HCT116 (cell line): ENCODE measurements at regions not wholly inside any gene's neighbourhood (a gene's known extent, or its start where the extent isn't known, plus 50 kb on each side); places are given as distances from the start of the nearest gene placed in this dataset.
A peak's percentile ranks its signal among the peaks of the same experiment; 100 is the strongest.

Source experiments
- ATAC-seq: fragments of 200-7000 bp; cut with Tn5 transposase; 2 replicates; pipeline ENCODE4 v1.9.1; 2020; ENCODE audit warnings: mild to moderate bottlenecking, moderate library complexity
- BruUV-seq: library from RNA; stranded (reverse); fragments of 400-500 nt; replicated peaks from 2 replicates; lab custom pipeline; 2021; lab: Mats Ljungman, UMichigan
- CTCF ChIA-PET: fragments of 300-600 bp; sonication (Branson Sonifier 250); formaldehyde crosslinking; loops from one replicate; lab custom pipeline; 2021; ENCODE audit warnings: antibody characterized with exemption; lab: Charles Lee
- POLR2A ChIA-PET: fragments of 300-600, 350-600 bp; sonication (Branson Sonifier 250); formaldehyde crosslinking; loops from one replicate; lab custom pipeline; 2021; ENCODE audit warnings: antibody characterized with exemption; lab: Charles Lee
- RAD21 ChIA-PET, 2 experiments: fragments of 300-600 bp; sonication (Branson Sonifier 250); formaldehyde crosslinking; loops; one replicate each; lab custom pipeline; 2023; ENCODE audit warnings: low total read pairs in 2 of 2; ENCODE audit not compliant: uncharacterized antibody in 2 of 2, unreplicated experiment in 2 of 2, low non-redundant PET in 1 of 2; lab: Charles Lee
- DNase-seq: peaks from one replicate; pipeline ENCODE4 v3.0.0-alpha.2; 2010; ENCODE audit warnings: low read depth, low spot score
- H2AFZ ChIP-seq: fragments of 200-600 bp; shearing (Covaris generic), sonication (generic); 2 replicates; pipeline ENCODE4 v1.6.1; 2017; ENCODE audit warnings: low read depth, mixed run types, mixed read lengths, antibody characterized with exemption, low read length; ENCODE audit not compliant: poor library complexity, severe bottlenecking
- H3K27ac ChIP-seq: 2 replicates; pipeline ENCODE4 v1.5.1; 2012; ENCODE audit warnings: low read depth, low read length
- H3K27me3 ChIP-seq: fragments of 200-600 bp; sonication (generic); 2 replicates; pipeline ENCODE4 v1.6.1; 2016; ENCODE audit warnings: mixed run types, low read length, mixed read lengths; ENCODE audit not compliant: insufficient read depth
- H3K36me3 ChIP-seq, 2 experiments: fragments of 200-500 bp in 1 of 2; fragments of 200-600 bp in 1 of 2; sonication (Bioruptor generic) in 1 of 2; sonication (generic) in 1 of 2; 2 replicates each; pipeline versions ENCODE4 v1.5.1 to v1.6.1; 2014 to 2016; ENCODE audit warnings: low read length in 2 of 2, inconsistent platforms in 1 of 2, mixed read lengths in 1 of 2, mixed run types in 1 of 2; ENCODE audit not compliant: insufficient read depth in 2 of 2, control insufficient read depth in 1 of 2
- H3K4me1 ChIP-seq, 2 experiments: fragments of 200-600 bp in 1 of 2; sonication (generic) in 1 of 2; 2 replicates each; pipeline versions ENCODE4 v1.5.1 to v1.6.1; 2012 to 2017; ENCODE audit warnings: low read length in 2 of 2, inconsistent platforms in 1 of 2, mild to moderate bottlenecking in 1 of 2, mixed read lengths in 1 of 2, mixed run types in 1 of 2, moderate library complexity in 1 of 2; ENCODE audit not compliant: insufficient read depth in 2 of 2, control insufficient read depth in 1 of 2
- H3K4me2 ChIP-seq: fragments of 200-600 bp; sonication (generic); 2 replicates; pipeline ENCODE4 v1.6.1; 2017; ENCODE audit warnings: mixed run types, low read length, mixed read lengths
- H3K4me3 ChIP-seq, 2 experiments: fragments of 200-600 bp in 1 of 2; sonication (generic) in 1 of 2; replicated peaks in 1 of 2; 2 replicates each; pipeline ENCODE4 v1.5.1; 2011 to 2016; ENCODE audit warnings: low read length in 2 of 2, control low read depth in 1 of 2, low read depth in 1 of 2, mild to moderate bottlenecking in 1 of 2, mixed read lengths in 1 of 2, mixed run types in 1 of 2
- H3K79me2 ChIP-seq: fragments of 200-600 bp; sonication (generic); 2 replicates; pipeline ENCODE4 v1.6.1; 2017; ENCODE audit warnings: mild to moderate bottlenecking, mixed run types, low read length, moderate library complexity, mixed read lengths; ENCODE audit not compliant: insufficient read depth
- H3K9ac ChIP-seq: fragments of 200-600 bp; sonication (generic); 2 replicates; pipeline ENCODE4 v1.6.1; 2016; ENCODE audit warnings: low read length, mixed read lengths
- H3K9me2 ChIP-seq: fragments of 200-600 bp; sonication (generic), shearing (Covaris generic); 2 replicates; pipeline ENCODE4 v1.6.1; 2017; ENCODE audit warnings: mixed run types, mild to moderate bottlenecking, moderate library complexity; ENCODE audit not compliant: insufficient read depth
- H3K9me3 ChIP-seq, 2 experiments: fragments of 200-500 bp in 1 of 2; fragments of 200-600 bp in 1 of 2; sonication (Bioruptor generic) in 1 of 2; sonication (generic) in 1 of 2; 2 replicates each; pipeline ENCODE4 v1.6.1; 2014 to 2017; ENCODE audit warnings: low read length in 2 of 2, mixed read lengths in 2 of 2, inconsistent platforms in 1 of 2, low read depth in 1 of 2, mild to moderate bottlenecking in 1 of 2, mixed run types in 1 of 2, moderate library complexity in 1 of 2; ENCODE audit not compliant: control insufficient read depth in 1 of 2, insufficient read depth in 1 of 2
- H4K20me1 ChIP-seq: fragments of 200-600 bp; sonication (generic), shearing (Covaris generic); 2 replicates; pipeline ENCODE4 v1.6.1; 2017; ENCODE audit warnings: mixed run types, mild to moderate bottlenecking, moderate library complexity; ENCODE audit not compliant: insufficient read depth
- EZH2 ChIP-seq: fragments of 200-600 bp; sonication (generic); IDR thresholded peaks from 2 replicates; pipeline ENCODE4 v1.6.1; 2017; ENCODE audit warnings: antibody characterized with exemption, mixed run types
- FOSL1 ChIP-seq: IDR thresholded peaks from 2 replicates; pipeline ENCODE4 v1.6.1; 2012; ENCODE audit warnings: low read depth
- JUND ChIP-seq: IDR thresholded peaks from 2 replicates; pipeline ENCODE4 v1.6.1; 2012
- POLR2A ChIP-seq: IDR thresholded peaks from 2 replicates; pipeline ENCODE4 v1.7.0; 2011; ENCODE audit warnings: borderline replicate concordance; ENCODE audit not compliant: insufficient read depth, insufficient read length; ENCODE audit errors: extremely low read depth
- POLR2AphosphoS5 ChIP-seq: IDR thresholded peaks from 2 replicates; pipeline ENCODE4 v1.6.1; 2011; ENCODE audit warnings: mild to moderate bottlenecking, low read depth, low read length, moderate library complexity
- SIN3A ChIP-seq: IDR thresholded peaks from 2 replicates; pipeline ENCODE4 v1.6.1; 2012; ENCODE audit warnings: low read depth
- SRF ChIP-seq: IDR thresholded peaks from 2 replicates; pipeline ENCODE4 v1.6.1; 2012; ENCODE audit warnings: low read depth
- TCF7L2 ChIP-seq: IDR thresholded peaks from 2 replicates; pipeline ENCODE4 v1.7.0; 2011; ENCODE audit warnings: borderline replicate concordance, inconsistent platforms; ENCODE audit not compliant: insufficient read depth, insufficient read length; ENCODE audit errors: extremely low read depth
- YY1 ChIP-seq: IDR thresholded peaks from 2 replicates; pipeline ENCODE4 v1.6.1; 2011; ENCODE audit warnings: low read length, low read depth, moderate library complexity, mild to moderate bottlenecking; ENCODE audit not compliant: insufficient replicate concordance; ENCODE audit errors: extremely low read depth
- intact Hi-C: fragments of 100-400 bp; cut with micrococcal nuclease; formaldehyde crosslinking; loops from 2 replicates; pipeline ENCODE4 v1.10.0; 2022
- TF ChIP-seq, protein P1 (sequence below): IDR thresholded peaks from 2 replicates; pipeline ENCODE4 v1.6.1; 2012
- TF ChIP-seq, protein P2 (sequence below), 3 experiments: fragments of 200-600 bp in 1 of 3; sonication (generic) in 1 of 3; IDR thresholded peaks in 2 of 3; conservative IDR thresholded peaks in 1 of 3; 2 replicates each; pipeline ENCODE4 v1.5.1; 2012 to 2017; ENCODE audit warnings: low read depth in 2 of 3, low read length in 2 of 3, antibody characterized with exemption in 1 of 3, borderline replicate concordance in 1 of 3, control low read depth in 1 of 3, mild to moderate bottlenecking in 1 of 3, mixed read lengths in 1 of 3, mixed run types in 1 of 3, moderate library complexity in 1 of 3; ENCODE audit not compliant: insufficient read depth in 1 of 3
- TF ChIP-seq, protein P3 (sequence below): IDR thresholded peaks from 2 replicates; pipeline ENCODE4 v1.6.1; 2011; ENCODE audit warnings: mild to moderate bottlenecking, low read length, moderate library complexity; ENCODE audit not compliant: insufficient replicate concordance; ENCODE audit errors: extremely low read depth
- TF ChIP-seq, protein P4 (sequence below): IDR thresholded peaks from 2 replicates; pipeline ENCODE4 v1.6.1; 2012

DNA sequence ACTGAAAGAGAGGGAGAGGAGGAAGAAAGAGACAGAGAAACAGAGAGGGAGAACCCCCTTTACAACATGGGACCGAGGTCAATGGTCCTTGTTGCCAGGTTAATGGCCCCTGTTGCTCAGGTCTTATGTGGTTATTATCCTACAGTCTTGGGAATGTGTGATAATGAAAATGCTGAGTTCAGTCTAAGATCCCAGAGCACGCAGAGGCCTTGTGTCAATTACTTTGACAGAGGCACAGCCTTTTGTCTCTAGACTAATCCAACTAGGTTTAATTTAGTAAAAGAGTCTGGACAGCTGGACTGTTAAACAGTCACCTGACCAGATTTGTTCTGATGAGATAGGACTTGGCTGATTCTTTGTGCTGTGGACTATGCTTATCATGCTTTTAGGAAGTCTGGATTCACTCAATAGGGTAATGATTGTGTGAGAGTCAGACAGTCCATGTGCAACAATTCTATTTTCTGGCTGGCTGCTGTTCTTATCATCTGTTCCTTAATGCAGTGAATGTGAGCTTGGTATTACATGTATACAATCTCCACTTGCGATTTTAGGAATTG is 157.4 kb upstream of the MAGI2 start:
- no TSS peak for BruUV-seq
- POLR2A ChIA-PET: no interaction called here

More for the DNA sequence above, 157.4 kb upstream of the MAGI2 start:
- H3K4me1 ChIP-seq: no peaks in the 10 kb centered on the region
- H3K27ac ChIP-seq: no peak overlapping the region
- RAD21 ChIA-PET: no interaction called here
- no peak for TF ChIP-seq EZH2
- TF ChIP-seq, protein P1, sequence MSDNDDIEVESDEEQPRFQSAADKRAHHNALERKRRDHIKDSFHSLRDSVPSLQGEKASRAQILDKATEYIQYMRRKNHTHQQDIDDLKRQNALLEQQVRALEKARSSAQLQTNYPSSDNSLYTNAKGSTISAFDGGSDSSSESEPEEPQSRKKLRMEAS: no peak
- no peak for TF ChIP-seq SIN3A
- no peak for TF ChIP-seq FOSL1
- TF ChIP-seq POLR2A: no peak
- TF ChIP-seq, protein P2, sequence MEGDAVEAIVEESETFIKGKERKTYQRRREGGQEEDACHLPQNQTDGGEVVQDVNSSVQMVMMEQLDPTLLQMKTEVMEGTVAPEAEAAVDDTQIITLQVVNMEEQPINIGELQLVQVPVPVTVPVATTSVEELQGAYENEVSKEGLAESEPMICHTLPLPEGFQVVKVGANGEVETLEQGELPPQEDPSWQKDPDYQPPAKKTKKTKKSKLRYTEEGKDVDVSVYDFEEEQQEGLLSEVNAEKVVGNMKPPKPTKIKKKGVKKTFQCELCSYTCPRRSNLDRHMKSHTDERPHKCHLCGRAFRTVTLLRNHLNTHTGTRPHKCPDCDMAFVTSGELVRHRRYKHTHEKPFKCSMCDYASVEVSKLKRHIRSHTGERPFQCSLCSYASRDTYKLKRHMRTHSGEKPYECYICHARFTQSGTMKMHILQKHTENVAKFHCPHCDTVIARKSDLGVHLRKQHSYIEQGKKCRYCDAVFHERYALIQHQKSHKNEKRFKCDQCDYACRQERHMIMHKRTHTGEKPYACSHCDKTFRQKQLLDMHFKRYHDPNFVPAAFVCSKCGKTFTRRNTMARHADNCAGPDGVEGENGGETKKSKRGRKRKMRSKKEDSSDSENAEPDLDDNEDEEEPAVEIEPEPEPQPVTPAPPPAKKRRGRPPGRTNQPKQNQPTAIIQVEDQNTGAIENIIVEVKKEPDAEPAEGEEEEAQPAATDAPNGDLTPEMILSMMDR (IDR thresholded peaks at IDR 0.05 in 2 of 3, conservative IDR thresholded peaks at IDR 0.05 in 1 of 3; ENCODE audit: borderline replicate concordance in 1 of 3, insufficient read depth in 1 of 3, low read depth in 2 of 3, low read length in 2 of 3): no peak
- TF ChIP-seq, protein P3, sequence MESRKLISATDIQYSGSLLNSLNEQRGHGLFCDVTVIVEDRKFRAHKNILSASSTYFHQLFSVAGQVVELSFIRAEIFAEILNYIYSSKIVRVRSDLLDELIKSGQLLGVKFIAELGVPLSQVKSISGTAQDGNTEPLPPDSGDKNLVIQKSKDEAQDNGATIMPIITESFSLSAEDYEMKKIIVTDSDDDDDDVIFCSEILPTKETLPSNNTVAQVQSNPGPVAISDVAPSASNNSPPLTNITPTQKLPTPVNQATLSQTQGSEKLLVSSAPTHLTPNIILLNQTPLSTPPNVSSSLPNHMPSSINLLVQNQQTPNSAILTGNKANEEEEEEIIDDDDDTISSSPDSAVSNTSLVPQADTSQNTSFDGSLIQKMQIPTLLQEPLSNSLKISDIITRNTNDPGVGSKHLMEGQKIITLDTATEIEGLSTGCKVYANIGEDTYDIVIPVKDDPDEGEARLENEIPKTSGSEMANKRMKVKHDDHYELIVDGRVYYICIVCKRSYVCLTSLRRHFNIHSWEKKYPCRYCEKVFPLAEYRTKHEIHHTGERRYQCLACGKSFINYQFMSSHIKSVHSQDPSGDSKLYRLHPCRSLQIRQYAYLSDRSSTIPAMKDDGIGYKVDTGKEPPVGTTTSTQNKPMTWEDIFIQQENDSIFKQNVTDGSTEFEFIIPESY: no peak
- no peak for TF ChIP-seq SRF
- TF ChIP-seq, protein P4, sequence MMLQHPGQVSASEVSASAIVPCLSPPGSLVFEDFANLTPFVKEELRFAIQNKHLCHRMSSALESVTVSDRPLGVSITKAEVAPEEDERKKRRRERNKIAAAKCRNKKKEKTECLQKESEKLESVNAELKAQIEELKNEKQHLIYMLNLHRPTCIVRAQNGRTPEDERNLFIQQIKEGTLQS: no peak
- no peak for TF ChIP-seq JUND
- no peak for TF ChIP-seq POLR2AphosphoS5
- no peak for TF ChIP-seq YY1
- no peak for TF ChIP-seq TCF7L2
- TF ChIP-seq, all 23 proteins: peak for 0
- H3K9me2 ChIP-seq: no peaks in the 10 kb centered on the region; the same call in 1 of the 2 replicates
- no peak overlapping the region for H3K4me3 ChIP-seq
- no peak overlapping the region for H3K9ac ChIP-seq
- H2AFZ ChIP-seq: peak overlapping the region; percentile 30
- H3K4me2 ChIP-seq: no peak overlapping the region
- no peaks in the 10 kb centered on the region for H3K79me2 ChIP-seq
- ATAC-seq (no peak), DNase-seq (no peak)
- H3K36me3 ChIP-seq: no peaks in the 10 kb centered on the region
- CTCF ChIA-PET: no interaction called here
- intact Hi-C loops: no loop called here
- H4K20me1 ChIP-seq: no peaks in the 10 kb centered on the region
- H3K9me3 ChIP-seq: no peaks in the 10 kb centered on the region
- H3K27me3 ChIP-seq: no peaks in the 10 kb centered on the region
